ENCODE measurements at regions not wholly inside any gene's neighbourhood (a gene's known extent, or its start where the extent isn't known, plus 50 kb on each side); places are given as distances from the start of the nearest gene placed in this dataset.

- H3K9me3 Mint-ChIP-seq, result peaks cover 6 to 10% of the 10 kb centered on the region in 2 experiments; a peak in 4 of 5 replicates
- Histone ChIP-seq H2BK120ac (ENCODE audit: low read depth, low read length, poor library complexity, severe bottlenecking) (no peak overlapping the region), H3K18ac (ENCODE audit: insufficient read length, low read depth, low read length) (no peak overlapping the region), H3K4me2 (ENCODE audit: insufficient read depth, insufficient read length, low read length) (no peak overlapping the region), H4K20me1 (ENCODE audit: control insufficient read depth, insufficient read depth, insufficient read length) (no peaks in the 10 kb centered on the region), H3K23me2 (ENCODE audit: insufficient read length, low read depth, low read length, poor library complexity, severe bottlenecking) (no peaks in the 10 kb centered on the region), H3K27me3 (ENCODE audit: insufficient read depth, low read length) (no peaks in the 10 kb centered on the region), H3T11ph (ENCODE audit: low read length) (no peak overlapping the region), H3K14ac (ENCODE audit: insufficient read depth, low read length) (no peak overlapping the region), H4K8ac (replicated peaks; ENCODE audit: insufficient read length, low read depth, low read length) (no peak overlapping the region), H3K9me3 (ENCODE audit: control insufficient read depth, low read depth, low read length) (no peaks in the 10 kb centered on the region), H2BK5ac (ENCODE audit: insufficient read length, low read length) (no peak overlapping the region), H2AFZ (ENCODE audit: low read length) (no peak overlapping the region), H2BK12ac (ENCODE audit: insufficient read length, low read depth, low read length) (no peak overlapping the region), H3K4ac (ENCODE audit: low read depth, low read length) (no peak overlapping the region), H3K27ac (ENCODE audit: insufficient read length, low read depth, low read length) (no peak overlapping the region), H2AK5ac (ENCODE audit: insufficient read length, low read length) (no peak overlapping the region), H4K91ac (ENCODE audit: insufficient read length, low read depth, low read length) (no peak overlapping the region), H3K23ac (ENCODE audit: insufficient read length, low read depth, low read length) (no peak overlapping the region), H2BK20ac (ENCODE audit: low read depth, low read length, poor library complexity, severe bottlenecking) (no peak overlapping the region), H3K4me1 (ENCODE audit: insufficient read depth, low read length) (no peaks in the 10 kb centered on the region), H3K79me2 (ENCODE audit: insufficient read depth, low read length) (no peaks in the 10 kb centered on the region), H2BK15ac (ENCODE audit: low read depth, low read length) (no peak overlapping the region), H3K9ac (ENCODE audit: extremely low read depth, insufficient read length, low read length) (no peak overlapping the region), H3K56ac (ENCODE audit: insufficient read length, low read depth, low read length) (no peak overlapping the region), H4K5ac (ENCODE audit: insufficient read length, low read depth, low read length) (no peak overlapping the region), H3K79me1 (ENCODE audit: insufficient read depth, low read depth, low read length, poor library complexity, severe bottlenecking) (no peaks in the 10 kb centered on the region)
- peak overlapping the region in 2 of 3 experiments; percentile 31 to 56; a peak in 3 of 7 replicates for H3K27ac Mint-ChIP-seq
- no CpG with 5 or more reads among the region's 5 CpGs for WGBS (ENCODE audit: extremely low coverage, insufficient read length, low lambda C conversion rate)
- H3K36me3 Mint-ChIP-seq (ENCODE audit: insufficient read depth in 1 of 3, low read depth in 3 of 3), result peaks cover 3 to 5% (median 4%) of the 10 kb centered on the region in 3 experiments
- no peak for TF ChIP-seq CTCF (conservative IDR thresholded peaks at IDR 0.05)
- no peaks in the 10 kb centered on the region; the same call in 1 of the 2 replicates for H3K27me3 Mint-ChIP-seq (ENCODE audit: low read depth)
- no peak for DNase-seq
- no peak overlapping the region for H3K4me3 Mint-ChIP-seq
- peaks cover 11 to 12% of the 10 kb centered on the region in 2 experiments for H3K4me1 Mint-ChIP-seq
These were observed 205.9 kb downstream of the AASDH start for GRCh38 chr4:56181140-56181953.

Data from H9 (cell line).